GM12873 (cell line): ENCODE measurements at regions not wholly inside any gene's neighbourhood (a gene's known extent, or its start where the extent isn't known, plus 50 kb on each side); places are given as distances from the start of the nearest gene placed in this dataset.

ENCODE experiments used
- CTCF ChIP-seq: IDR thresholded peaks from 2 replicates; pipeline ENCODE4 v1.5.1; 2012; ENCODE audit warnings: low read depth, mild to moderate bottlenecking, moderate library complexity, low read length, control low read depth; ENCODE audit not compliant: insufficient read depth; ENCODE audit errors: missing control alignments

- TF ChIP-seq CTCF = no peak
These were observed 104.0 kb upstream of the SLC34A2 start for GRCh38 chr4:25551605-25552004.

- no peak for TF ChIP-seq CTCF
These were observed 102.9 kb upstream of the SLC34A2 start for GRCh38 chr4:25552580-25553271.

DNA sequence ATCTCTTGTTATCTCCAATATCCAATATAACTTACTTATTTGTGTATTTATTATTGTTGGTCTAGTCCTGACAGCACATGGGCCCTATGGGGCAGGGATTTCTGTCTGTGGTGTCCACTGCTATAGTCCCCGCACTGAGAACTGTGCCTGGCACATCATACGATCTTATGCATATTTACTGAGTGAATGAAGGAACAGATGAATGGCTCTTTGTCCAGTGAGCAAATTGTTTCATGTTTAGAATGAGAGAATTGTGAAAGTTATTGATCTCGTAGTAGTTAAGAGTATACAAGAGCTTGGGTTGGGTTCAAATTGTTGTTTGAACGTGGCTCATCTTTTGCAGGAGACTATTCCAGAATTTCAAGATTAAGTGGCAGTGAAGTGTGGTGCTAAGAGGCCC is 96.1 kb upstream of the SLC34A2 start:
- TF ChIP-seq CTCF = no peak

GRCh38 chr4:25560605-25561004 is 95.0 kb upstream of the SLC34A2 start:
- no peak for TF ChIP-seq CTCF

GRCh38 chr4:25563071-25563564 is 92.5 kb upstream of the SLC34A2 start:
- TF ChIP-seq CTCF = no peak

- TF ChIP-seq CTCF = no peak
These were observed 90.8 kb upstream of the SLC34A2 start for GRCh38 chr4:25564836-25565235.

- TF ChIP-seq CTCF = no peak
These were observed 88.4 kb upstream of the SLC34A2 start for GRCh38 chr4:25567253-25567652.
